Stimulated activated naive CD4-positive, alpha-beta T cell (primary cell): ENCODE measurements at regions not wholly inside any gene's neighbourhood (a gene's known extent, or its start where the extent isn't known, plus 50 kb on each side); places are given as distances from the start of the nearest gene placed in this dataset.
A peak's percentile ranks its signal among the peaks of the same experiment; 100 is the strongest.

Experiments used
- DNase-seq, 6 experiments: peaks; one replicate each; lab custom pipeline; 2025; lab: John Stamatoyannopoulos, UW

GRCh38 chr5:35478856-35479682 lies 138.6 kb upstream of the SPEF2 start:
- DNase-seq = peak in 2 of 6 experiments; percentile 16 to 34

GRCh38 chr5:35477911-35478310 lies 139.8 kb upstream of the SPEF2 start:
- no peak for DNase-seq

GRCh38 chr5:35477321-35477720 lies 140.3 kb upstream of the SPEF2 start:
- DNase-seq = no peak

GRCh38 chr5:35476797-35477196 lies 140.9 kb upstream of the SPEF2 start:
- DNase-seq = no peak

GRCh38 chr5:35476036-35476435 lies 141.6 kb upstream of the SPEF2 start:
- no peak for DNase-seq

DNA sequence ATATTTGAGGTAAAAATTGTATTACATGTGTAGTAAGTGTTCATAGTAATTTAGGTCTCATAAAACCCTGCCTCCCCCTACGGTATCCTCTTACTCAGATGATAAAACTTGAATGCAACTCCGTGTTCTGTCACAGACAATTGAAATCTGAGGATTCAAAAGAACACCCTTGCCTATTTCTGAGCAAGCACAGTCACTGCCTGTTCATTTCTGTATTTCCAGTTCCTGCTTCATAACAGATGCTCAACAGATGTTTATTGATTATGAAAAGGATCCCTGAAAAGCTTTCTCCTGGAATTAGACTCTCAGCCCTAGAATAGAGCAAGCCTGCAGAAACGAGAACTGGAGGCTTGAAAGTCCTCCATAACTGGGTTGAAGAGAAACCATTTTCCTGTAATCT lies 144.1 kb upstream of the SPEF2 start:
- no peak for DNase-seq

DNA sequence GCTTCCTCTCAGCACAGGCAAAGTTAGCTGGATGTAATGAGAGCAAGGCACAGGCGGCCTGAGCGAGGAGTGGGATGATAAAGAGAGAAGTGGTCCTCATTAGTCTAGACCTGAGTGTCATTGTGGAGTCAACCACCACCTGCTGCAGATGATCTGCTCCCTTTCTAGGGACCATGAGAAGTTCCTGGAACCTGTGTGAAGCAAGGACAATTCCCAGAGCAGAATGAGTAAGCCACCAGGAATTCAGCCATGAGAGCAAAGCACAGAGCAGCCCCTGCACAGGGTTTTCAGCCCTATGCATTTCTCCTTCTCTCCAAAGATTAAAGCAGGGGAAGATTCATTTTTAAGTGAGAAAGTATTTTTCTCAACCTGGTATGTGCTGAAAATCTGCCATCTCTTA lies 146.8 kb upstream of the SPEF2 start:
- no peak for DNase-seq

DNA sequence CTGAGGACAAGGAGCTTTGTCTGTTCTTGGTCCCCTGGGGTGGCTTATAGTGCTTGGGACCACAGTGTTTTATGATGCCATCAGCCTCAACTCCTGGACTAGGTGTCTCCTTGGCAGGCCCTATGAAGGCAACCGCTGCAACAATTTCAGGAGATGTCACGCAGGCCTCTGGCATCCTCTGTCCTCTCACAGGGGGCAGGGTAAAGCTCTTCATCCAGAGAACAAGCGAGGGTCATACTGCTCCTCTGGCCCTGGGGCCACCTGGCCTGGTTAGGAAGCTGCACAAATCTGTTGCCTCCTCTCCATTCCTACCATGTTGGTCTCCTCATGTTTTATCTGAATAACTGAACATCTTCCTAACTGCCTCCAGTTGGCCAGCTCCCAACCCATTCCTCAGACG lies 148.9 kb upstream of the SPEF2 start:
- DNase-seq = no peak

DNA sequence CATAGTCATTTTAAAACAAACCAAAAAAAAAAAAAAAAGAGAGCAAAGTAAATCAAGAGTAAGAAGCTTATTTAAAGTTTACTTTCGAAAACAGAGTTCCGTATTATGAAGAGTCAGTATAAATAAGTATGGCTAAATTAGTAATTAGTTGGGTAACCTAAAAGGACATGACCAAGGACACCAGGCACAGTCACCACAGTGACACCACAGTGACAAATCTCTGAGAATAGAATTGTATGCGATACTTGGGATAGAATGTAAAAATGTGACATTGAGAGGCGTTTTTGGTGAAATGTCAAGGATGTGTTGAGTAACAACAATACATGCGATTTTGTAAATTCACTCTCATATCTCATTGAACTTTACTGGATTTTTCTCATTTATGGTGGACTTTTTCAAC lies 150.9 kb upstream of the SPEF2 start:
- no peak for DNase-seq

DNA sequence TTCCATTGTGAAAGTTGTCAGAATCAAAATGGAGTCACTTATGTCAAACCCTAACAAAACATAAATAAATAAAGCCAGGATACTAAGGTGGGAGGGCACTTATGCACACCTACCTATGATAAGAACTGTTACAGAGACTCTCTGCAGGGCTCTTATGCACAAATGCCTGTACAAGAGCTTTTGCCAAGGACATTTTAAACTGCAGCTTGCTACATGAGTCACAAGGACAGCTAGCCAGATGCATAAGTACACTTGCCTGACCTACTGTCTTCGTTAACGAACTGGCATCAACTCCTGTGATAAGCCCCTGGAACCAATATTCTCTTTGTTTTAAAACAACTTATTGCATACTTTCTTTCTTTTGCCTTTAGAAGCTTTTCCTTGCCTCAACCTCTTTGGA lies 152.9 kb upstream of the SPEF2 start:
- DNase-seq = no peak

DNA sequence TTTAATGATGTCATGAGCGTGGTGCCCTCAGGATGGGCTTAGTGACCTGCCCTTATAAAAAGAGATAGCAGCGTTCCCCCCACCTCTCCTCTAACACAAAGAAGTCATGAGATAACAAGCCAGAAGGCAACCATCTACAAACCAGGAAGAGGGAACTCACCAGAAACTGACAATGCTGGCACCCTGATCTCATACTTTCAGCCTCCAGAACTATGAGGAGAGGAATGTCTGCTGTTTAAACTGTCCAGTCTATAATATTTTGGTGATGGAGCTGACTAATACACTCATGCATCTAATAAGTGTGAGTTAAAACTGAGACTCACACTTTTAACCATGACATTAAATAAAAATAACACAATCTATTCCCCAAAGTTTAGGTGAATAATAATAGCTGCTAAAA lies 156.1 kb upstream of the SPEF2 start:
- DNase-seq = no peak

GRCh38 chr5:35458824-35459207 lies 158.8 kb upstream of the SPEF2 start:
- no peak for DNase-seq

DNA sequence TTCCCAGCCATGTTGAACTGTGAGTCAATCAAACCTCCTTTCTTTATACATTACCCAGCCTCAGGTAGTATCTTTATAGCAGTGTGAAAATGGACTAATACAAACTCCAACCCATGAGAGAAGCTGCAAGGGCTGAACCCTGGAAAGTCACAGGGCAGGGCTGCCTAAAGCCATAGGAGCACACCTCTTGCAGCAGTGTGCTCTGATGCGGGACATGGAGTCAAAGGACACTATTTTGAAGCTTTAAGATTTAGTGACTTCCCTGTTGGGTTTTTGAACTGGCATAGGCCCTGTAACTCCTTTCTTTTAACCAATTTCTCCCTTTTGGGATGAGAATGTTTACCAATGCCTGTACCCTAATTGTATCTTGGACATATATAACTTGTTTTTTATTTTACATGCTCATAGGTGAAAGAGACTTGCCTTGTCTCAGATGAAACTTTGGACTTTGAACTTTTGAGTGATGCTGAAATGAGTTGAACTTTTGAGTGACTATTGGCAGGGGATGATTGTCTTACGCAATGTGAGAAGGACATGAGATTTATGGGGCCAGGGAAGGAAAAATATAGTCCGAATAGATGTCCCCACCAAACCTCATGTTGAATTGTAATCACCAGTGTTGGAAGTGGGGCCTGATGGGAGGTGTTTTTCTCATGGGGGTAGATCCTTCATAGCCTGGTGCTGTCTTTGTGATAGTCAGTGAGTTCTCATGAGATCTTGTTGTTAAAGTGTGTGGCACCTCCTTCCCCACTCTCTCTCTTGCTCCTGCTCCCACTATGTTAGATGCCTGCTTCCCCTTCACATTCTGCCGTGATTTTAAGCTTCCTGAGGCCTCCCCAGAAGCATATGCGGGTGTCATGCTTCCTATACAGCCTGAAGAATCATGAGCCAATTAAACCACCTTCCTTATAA lies 159.5 kb upstream of the SPEF2 start:
- no peak for DNase-seq

GRCh38 chr5:35456506-35456905 lies 161.2 kb upstream of the SPEF2 start:
- DNase-seq = no peak

- DNase-seq = no peak
Observed at GRCh38 chr5:35454011-35454525, 163.6 kb upstream of the SPEF2 start.

DNA sequence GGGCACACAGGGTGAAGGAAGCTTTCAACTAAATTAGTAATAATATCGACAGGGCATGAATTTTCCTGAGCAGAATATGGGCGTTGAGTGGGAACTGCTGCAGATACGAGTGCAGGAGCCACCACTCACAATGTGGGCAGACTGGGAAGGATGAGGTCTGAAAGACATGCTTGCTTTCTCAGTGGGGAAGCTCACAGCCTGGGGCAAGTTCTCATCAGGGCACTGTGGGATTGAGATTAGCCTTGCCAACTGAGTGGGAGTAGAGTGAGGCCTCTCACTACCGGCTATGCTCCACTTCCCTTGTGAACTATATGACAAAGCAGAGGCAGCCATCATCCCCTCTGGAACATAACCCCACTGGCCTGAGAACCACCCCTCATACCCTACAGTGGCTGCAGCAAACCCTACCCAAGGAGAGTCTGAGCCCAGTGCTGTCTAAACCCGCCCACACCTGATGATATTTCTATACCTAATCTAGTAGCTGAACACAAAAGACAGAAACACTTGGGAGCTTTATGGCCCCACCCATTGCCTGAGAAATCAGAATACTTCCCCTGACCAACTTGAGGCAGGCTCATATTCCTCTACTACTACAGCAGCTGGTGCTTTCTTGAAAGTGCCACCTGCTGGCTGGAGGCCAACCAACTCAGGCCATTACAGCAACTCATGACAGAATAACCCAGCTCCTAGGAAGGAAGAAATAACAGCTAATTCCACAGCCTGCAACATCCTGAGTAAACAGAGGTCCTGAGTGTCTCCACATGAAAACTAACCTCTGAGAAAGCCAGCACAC lies 173.7 kb upstream of the SPEF2 start:
- DNase-seq = no peak

DNA sequence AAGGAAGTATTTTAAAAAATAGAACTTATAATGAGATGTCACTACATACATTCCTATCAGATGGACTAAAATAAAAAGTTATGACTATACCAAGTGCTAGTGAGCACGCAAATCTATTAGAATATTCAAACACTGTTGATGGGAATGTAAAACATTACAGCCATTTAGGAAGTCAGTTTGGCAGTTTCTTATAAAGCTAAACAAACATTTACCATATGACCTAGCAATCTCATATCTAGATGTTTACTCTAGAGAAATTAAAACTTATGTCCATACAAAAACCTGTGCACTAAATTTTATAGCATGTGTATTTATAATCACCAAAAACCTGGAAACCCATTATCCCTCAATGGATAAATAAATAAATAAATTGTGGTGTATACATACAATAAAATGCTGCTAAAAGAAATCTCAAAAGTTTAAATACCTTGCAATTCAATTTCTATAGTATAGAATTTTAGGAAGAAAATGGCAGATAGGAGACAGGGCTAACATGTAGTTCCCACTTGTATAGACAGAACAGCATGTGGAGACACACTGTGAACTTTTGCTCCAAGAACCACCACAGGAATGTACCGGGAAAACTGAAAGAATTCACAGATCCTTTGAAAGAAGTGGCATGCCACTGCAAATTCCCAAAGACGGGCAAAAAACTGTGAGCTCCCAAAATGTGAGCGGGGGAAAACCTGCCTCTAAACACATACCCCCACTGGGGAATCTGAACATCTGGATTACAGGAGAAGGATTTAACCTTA lies 174.6 kb upstream of the SPEF2 start:
- no peak for DNase-seq

DNA sequence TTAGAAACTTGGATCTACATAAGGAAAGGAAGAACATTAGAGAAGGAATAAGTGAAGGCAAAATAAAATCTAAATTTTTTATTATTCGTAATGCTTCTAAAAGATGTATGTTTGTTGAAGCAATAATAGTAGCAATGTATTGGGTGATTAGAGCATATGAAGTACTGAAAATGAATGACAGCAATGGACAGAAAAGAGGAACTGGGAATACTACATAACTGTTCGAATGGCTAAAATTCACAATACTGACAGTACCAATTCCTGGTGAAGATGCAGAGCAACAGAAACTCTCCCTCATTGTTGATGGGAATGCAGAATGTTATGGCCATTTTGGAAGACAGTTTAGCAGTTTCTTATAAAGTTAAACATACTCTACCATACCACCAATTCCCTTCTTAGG lies 177.3 kb upstream of the SPEF2 start:
- DNase-seq = no peak

DNA sequence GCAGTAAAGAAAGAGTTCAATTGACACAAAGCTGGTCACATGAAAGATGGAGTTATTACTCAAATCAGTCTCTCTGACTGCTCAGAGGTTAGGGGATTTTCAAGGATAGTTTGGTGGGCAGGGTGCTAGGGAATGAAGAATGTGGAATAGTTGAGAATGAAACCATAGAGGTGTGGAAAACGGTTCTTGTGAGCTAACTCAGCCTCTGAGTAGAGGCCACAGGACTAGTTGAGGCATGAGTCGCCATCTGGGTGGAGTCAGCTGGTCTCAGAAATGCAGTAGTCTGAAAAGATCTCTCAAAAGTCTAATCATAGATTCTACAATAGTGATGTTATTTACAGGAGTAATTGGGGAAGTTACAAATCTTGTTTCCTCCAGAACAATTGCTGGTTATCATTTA lies 178.9 kb upstream of the SPEF2 start:
- no peak for DNase-seq

GRCh38 chr5:35438288-35438687 lies 179.4 kb upstream of the SPEF2 start:
- DNase-seq = no peak

DNA sequence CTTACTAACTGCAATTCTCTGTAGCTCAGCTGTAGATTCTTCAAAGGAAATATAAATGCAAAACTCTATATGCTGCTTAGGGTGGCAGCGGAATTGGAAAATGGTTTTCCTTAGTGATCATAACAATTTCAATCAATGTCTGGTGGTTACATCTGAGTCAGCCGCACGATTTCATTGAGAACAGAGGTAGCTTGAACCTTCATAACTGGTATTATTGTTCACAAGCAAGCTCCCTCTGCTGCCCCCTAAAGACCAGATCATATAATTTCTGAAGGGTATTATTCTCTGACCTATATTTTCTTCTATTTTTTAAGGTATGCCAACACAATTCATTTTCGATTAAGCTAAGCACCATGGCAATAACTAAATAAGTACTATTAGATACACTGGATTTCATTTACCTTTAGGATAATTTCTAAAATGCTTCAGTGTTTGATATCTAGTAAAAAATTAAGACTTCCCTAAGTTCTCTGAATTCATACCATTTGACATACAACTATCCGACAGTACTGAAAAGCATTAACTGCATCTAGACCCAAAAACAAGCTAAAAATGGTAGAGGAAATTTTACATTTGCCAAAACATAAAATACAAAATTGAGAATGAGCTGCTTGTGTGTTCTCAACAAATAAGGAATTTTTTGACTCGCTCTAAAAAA lies 181.1 kb upstream of the SPEF2 start:
- DNase-seq = peak in 1 of 6 experiments; percentile 1
